Fibroblast of villous mesenchyme (primary cell): ENCODE measurements at regions not wholly inside any gene's neighbourhood (a gene's known extent, or its start where the extent isn't known, plus 50 kb on each side); places are given as distances from the start of the nearest gene placed in this dataset.

ENCODE experiments used
- DNase-seq: peaks from one replicate; pipeline ENCODE4 v3.0.0-alpha.2; 2010; ENCODE audit warnings: low read depth
- H3K4me3 ChIP-seq: 2 replicates; pipeline ENCODE4 v1.5.1; 2011; ENCODE audit warnings: low read depth, mild to moderate bottlenecking, low read length
- CTCF ChIP-seq: IDR thresholded peaks from 2 replicates; pipeline ENCODE4 v1.5.1; 2012; ENCODE audit warnings: low read depth, mild to moderate bottlenecking, low read length; ENCODE audit not compliant: insufficient read depth

GRCh38 chr19:28403690-28404089 is 809.3 kb downstream of the UQCRFS1 start:
- TF ChIP-seq CTCF = no peak
- H3K4me3 ChIP-seq = no peak overlapping the region
- DNase-seq = no peak

- TF ChIP-seq CTCF = no peak
- no peak overlapping the region for H3K4me3 ChIP-seq
- no peak for DNase-seq
Observed at GRCh38 chr19:28402701-28403290, 810.2 kb downstream of the UQCRFS1 start.

- H3K4me3 ChIP-seq = no peak overlapping the region
- DNase-seq = no peak
- TF ChIP-seq CTCF = no peak
Observed at GRCh38 chr19:28401739-28402424, 811.1 kb downstream of the UQCRFS1 start.

- no peak for TF ChIP-seq CTCF
- H3K4me3 ChIP-seq = no peak overlapping the region
- no peak for DNase-seq
Observed at GRCh38 chr19:28400953-28401671, 811.8 kb downstream of the UQCRFS1 start.

GRCh38 chr19:28399187-28399586 is 813.8 kb downstream of the UQCRFS1 start:
- DNase-seq = no peak
- no peak for TF ChIP-seq CTCF
- H3K4me3 ChIP-seq = no peak overlapping the region

- no peak for DNase-seq
- H3K4me3 ChIP-seq = no peak overlapping the region
- no peak for TF ChIP-seq CTCF
Observed at GRCh38 chr19:28397800-28398199, 815.2 kb downstream of the UQCRFS1 start.

GRCh38 chr19:28397306-28397705 is 815.6 kb downstream of the UQCRFS1 start:
- DNase-seq = no peak
- H3K4me3 ChIP-seq = no peak overlapping the region
- TF ChIP-seq CTCF = no peak
